PFSK-1 (cell line): ENCODE measurements at regions not wholly inside any gene's neighbourhood (a gene's known extent, or its start where the extent isn't known, plus 50 kb on each side); places are given as distances from the start of the nearest gene placed in this dataset.

Experiments used
- FOXP2 ChIP-seq: optimal IDR thresholded peaks from 2 replicates; pipeline ENCODE3; 2011; ENCODE audit warnings: borderline replicate concordance, control low read depth, inconsistent platforms; ENCODE audit not compliant: insufficient read depth; ENCODE audit errors: extremely low read length, extremely low read depth
- POLR2AphosphoS5 ChIP-seq: IDR thresholded peaks from 2 replicates; pipeline ENCODE4 v1.6.1; 2012; ENCODE audit warnings: low read depth, mild to moderate bottlenecking, control low read depth, low read length, moderate library complexity
- REST ChIP-seq, 2 experiments: IDR thresholded peaks; 2 replicates each; pipeline versions ENCODE4 v1.6.1 to v1.8.0; 2011 to 2012; ENCODE audit warnings: low read depth in 2 of 2, low read length in 2 of 2, control low read depth in 1 of 2, inconsistent platforms in 1 of 2, mild to moderate bottlenecking in 1 of 2, moderate library complexity in 1 of 2; ENCODE audit not compliant: insufficient read depth in 1 of 2
- SIN3A ChIP-seq: IDR thresholded peaks from 2 replicates; pipeline ENCODE4 v1.6.1; 2012; ENCODE audit warnings: mild to moderate bottlenecking, low read length, moderate library complexity, borderline replicate concordance; ENCODE audit not compliant: insufficient read depth
- TAF1 ChIP-seq: IDR thresholded peaks from 2 replicates; pipeline ENCODE4 v1.6.1; 2012; ENCODE audit warnings: low read length, control low read depth, borderline replicate concordance; ENCODE audit not compliant: insufficient read depth

- no peak for TF ChIP-seq TAF1
- TF ChIP-seq SIN3A, result no peak
- TF ChIP-seq REST (IDR thresholded peaks at IDR 0.05; ENCODE audit: insufficient read depth in 1 of 2, low read depth in 2 of 2, low read length in 2 of 2), result no peak
- no peak for TF ChIP-seq POLR2AphosphoS5
- no peak for TF ChIP-seq FOXP2
Observed at GRCh38 chr5:168165221-168165914, 126.1 kb upstream of the WWC1 start.

GRCh38 chr5:168165977-168166376 lies 125.5 kb upstream of the WWC1 start:
- no peak for TF ChIP-seq POLR2AphosphoS5
- TF ChIP-seq REST (IDR thresholded peaks at IDR 0.05; ENCODE audit: insufficient read depth in 1 of 2, low read depth in 2 of 2, low read length in 2 of 2), result no peak
- TF ChIP-seq SIN3A, result no peak

GRCh38 chr5:168167338-168167737 lies 124.1 kb upstream of the WWC1 start:
- TF ChIP-seq TAF1 (no peak), REST (IDR thresholded peaks at IDR 0.05; ENCODE audit: insufficient read depth in 1 of 2, low read depth in 2 of 2, low read length in 2 of 2) (no peak), POLR2AphosphoS5 (no peak), FOXP2 (no peak), SIN3A (no peak)

- no peak for TF ChIP-seq TAF1
- no peak for TF ChIP-seq FOXP2
- no peak for TF ChIP-seq POLR2AphosphoS5
- no peak for TF ChIP-seq REST (IDR thresholded peaks at IDR 0.05; ENCODE audit: insufficient read depth in 1 of 2, low read depth in 2 of 2, low read length in 2 of 2)
- no peak for TF ChIP-seq SIN3A
Observed at GRCh38 chr5:168168978-168169698, 122.3 kb upstream of the WWC1 start.

- TF ChIP-seq TAF1, result no peak
- TF ChIP-seq REST (IDR thresholded peaks at IDR 0.05; ENCODE audit: insufficient read depth in 1 of 2, low read depth in 2 of 2, low read length in 2 of 2), result no peak
- TF ChIP-seq FOXP2, result no peak
- no peak for TF ChIP-seq POLR2AphosphoS5
- TF ChIP-seq SIN3A, result no peak
Observed at GRCh38 chr5:168169791-168170190, 121.7 kb upstream of the WWC1 start.
